T-cell (primary cell): ENCODE measurements at regions not wholly inside any gene's neighbourhood (a gene's known extent, or its start where the extent isn't known, plus 50 kb on each side); places are given as distances from the start of the nearest gene placed in this dataset.

Source experiments
- ATAC-seq, 4 experiments: fragments of 200-7000 bp in 3 of 4; fragments of 150-1000 bp in 1 of 4; cut with Tn5 transposase; replicated peaks in 1 of 4; 1 replicate in 3 of 4; 2 replicates in 1 of 4; pipeline ENCODE4 v1.10.0; 2021; ENCODE audit warnings: moderate library complexity in 3 of 4, mild to moderate bottlenecking in 2 of 4, moderate number of reproducible peaks in 1 of 4
- CTCF ChIA-PET, 2 donors: fragments of 300-600 bp; sonication (Branson Sonifier 250); formaldehyde crosslinking; loops; one replicate each; lab custom pipeline; 2022; ENCODE audit warnings: antibody characterized with exemption in 2 of 2; lab: Charles Lee
- POLR2A ChIA-PET, 2 donors: fragments of 300-600 bp; sonication (Branson Sonifier 250); formaldehyde crosslinking; loops; one replicate each; lab custom pipeline; 2022; ENCODE audit warnings: antibody characterized with exemption in 2 of 2; lab: Charles Lee
- DNase-seq, 35 experiments: peaks; one replicate each; pipeline versions ENCODE4 v3.0.0 to v3.0.0-alpha.2; 2013 to 2023
- H3K27ac ChIP-seq: one replicate; pipeline ENCODE4 v1.5.1; 2013; ENCODE audit warnings: low read length
- H3K27me3 ChIP-seq, 2 experiments: replicated peaks in 1 of 2; 1 replicate in 1 of 2; 2 replicates in 1 of 2; pipeline versions ENCODE4 v1.6.1 to v1.7.0; 2013; ENCODE audit warnings: low read length in 1 of 2, mixed read lengths in 1 of 2; ENCODE audit not compliant: control insufficient read depth in 2 of 2, insufficient read depth in 2 of 2; ENCODE audit errors: extremely low read depth in 1 of 2
- H3K36me3 ChIP-seq, 2 donors: 1 replicate in 1 of 2; 2 replicates in 1 of 2; pipeline versions ENCODE4 v1.6.1 to v1.7.0; 2013; ENCODE audit warnings: low read length in 1 of 2; ENCODE audit not compliant: control insufficient read depth in 2 of 2, insufficient read depth in 1 of 2; ENCODE audit errors: extremely low read depth in 1 of 2
- H3K4me1 ChIP-seq, 2 experiments: 1 replicate in 1 of 2; 2 replicates in 1 of 2; pipeline versions ENCODE4 v1.6.1 to v1.7.0; 2013; ENCODE audit warnings: low read length in 2 of 2, mixed read lengths in 1 of 2; ENCODE audit not compliant: insufficient read depth in 2 of 2, control insufficient read depth in 1 of 2; ENCODE audit errors: extremely low read depth in 1 of 2
- H3K4me3 ChIP-seq, 2 donors: 1 replicate in 1 of 2; 2 replicates in 1 of 2; pipeline versions ENCODE4 v1.5.1 to v1.7.0; 2013; ENCODE audit warnings: mild to moderate bottlenecking in 2 of 2, low read length in 1 of 2, moderate library complexity in 1 of 2; ENCODE audit not compliant: control insufficient read depth in 1 of 2; ENCODE audit errors: extremely low read depth in 1 of 2
- H3K9me3 ChIP-seq: 2 replicates; pipeline ENCODE4 v1.7.0; 2013
- H3K27ac Mint-ChIP-seq, 2 donors: one replicate each; pipeline ENCODE4 v1.8.0; 2020 to 2021; ENCODE audit warnings: mild to moderate bottlenecking in 2 of 2, mixed read lengths in 2 of 2
- H3K27me3 Mint-ChIP-seq, 2 donors: one replicate each; pipeline ENCODE4 v1.8.0; 2021 to 2022; ENCODE audit warnings: mixed read lengths in 2 of 2
- H3K36me3 Mint-ChIP-seq: one replicate; pipeline ENCODE4 v1.8.0; 2021; ENCODE audit warnings: mixed read lengths
- H3K4me1 Mint-ChIP-seq, 3 donors: one replicate each; pipeline ENCODE4 v1.8.0; 2020 to 2022; ENCODE audit warnings: mixed read lengths in 3 of 3, mild to moderate bottlenecking in 1 of 3
- H3K4me3 Mint-ChIP-seq, 3 donors: one replicate each; pipeline ENCODE4 v1.8.0; 2020 to 2022; ENCODE audit warnings: mild to moderate bottlenecking in 3 of 3, mixed read lengths in 3 of 3, moderate library complexity in 3 of 3
- H3K9me3 Mint-ChIP-seq, 3 donors: one replicate each; pipeline ENCODE4 v1.8.0; 2020 to 2022; ENCODE audit warnings: mixed read lengths in 3 of 3
- WGBS: methylation state at CpG from one replicate; pipeline ENCODE4 v1.1.5; 2013; ENCODE audit warnings: missing lambda C conversion rate; ENCODE audit not compliant: insufficient coverage; 5-methylcytosine and 5-hydroxymethylcytosine counted together

GRCh38 chr12:105429511-105429910, 99.0 kb downstream of the C12orf75 start:
- Histone ChIP-seq H3K4me3 (no peak overlapping the region), H3K27me3 (peaks cover 3 to 4% of the 10 kb centered on the region in 2 experiments), H3K36me3 (no peaks in the 10 kb centered on the region), H3K4me1 (no peaks in the 10 kb centered on the region), H3K9me3 (no peaks in the 10 kb centered on the region), H3K27ac (no peak overlapping the region)
- no peak for DNase-seq
- Mint-ChIP-seq H3K27ac (no peak overlapping the region), H3K9me3 (no peaks in the 10 kb centered on the region), H3K36me3 (no peaks in the 10 kb centered on the region), H3K27me3 (peaks cover 12 to 17% of the 10 kb centered on the region in 2 donors), H3K4me1 (no peaks in the 10 kb centered on the region), H3K4me3 (no peak overlapping the region)
- ATAC-seq = no peak
- WGBS = no CpG with 5 or more reads among the region's 1 CpG
- CTCF ChIA-PET = no interaction called here
- POLR2A ChIA-PET = no interaction called here

- H3K9me3 ChIP-seq = no peaks in the 10 kb centered on the region
- ATAC-seq = no peak
- H3K27ac ChIP-seq = no peak overlapping the region
- POLR2A ChIA-PET = no interaction called here
- Mint-ChIP-seq H3K36me3 (no peaks in the 10 kb centered on the region), H3K4me3 (no peak overlapping the region), H3K27ac (no peak overlapping the region), H3K4me1 (no peaks in the 10 kb centered on the region), H3K9me3 (no peaks in the 10 kb centered on the region), H3K27me3 (peaks cover 22 to 28% of the 10 kb centered on the region in 2 donors)
- H3K4me1 ChIP-seq = no peaks in the 10 kb centered on the region
- no peaks in the 10 kb centered on the region for H3K36me3 ChIP-seq
- no CpG with 5 or more reads among the region's 2 CpGs for WGBS
- DNase-seq = no peak
- H3K27me3 ChIP-seq = peaks cover 3 to 4% of the 10 kb centered on the region in 2 experiments
- H3K4me3 ChIP-seq = no peak overlapping the region
- CTCF ChIA-PET = no interaction called here
Measured at GRCh38 chr12:105431537-105432100, 101.1 kb downstream of the C12orf75 start.

GRCh38 chr12:105433804-105434203, 103.3 kb downstream of the C12orf75 start:
- Histone ChIP-seq H3K36me3 (no peaks in the 10 kb centered on the region), H3K27ac (no peak overlapping the region), H3K4me1 (no peaks in the 10 kb centered on the region), H3K27me3 (peaks cover 0 to 4% of the 10 kb centered on the region in 2 experiments), H3K9me3 (no peaks in the 10 kb centered on the region), H3K4me3 (no peak overlapping the region)
- Mint-ChIP-seq H3K27ac (no peak overlapping the region), H3K9me3 (no peaks in the 10 kb centered on the region), H3K4me1 (no peaks in the 10 kb centered on the region), H3K36me3 (no peaks in the 10 kb centered on the region), H3K27me3 (peaks cover 22 to 26% of the 10 kb centered on the region in 2 donors), H3K4me3 (no peak overlapping the region)
- no peak for DNase-seq
- CTCF ChIA-PET = no interaction called here
- POLR2A ChIA-PET = no interaction called here
- ATAC-seq = no peak

GRCh38 chr12:105436636-105437035, 106.1 kb downstream of the C12orf75 start:
- Mint-ChIP-seq H3K4me1 (no peaks in the 10 kb centered on the region), H3K27me3 (peaks cover 22 to 24% of the 10 kb centered on the region in 2 donors), H3K4me3 (no peak overlapping the region), H3K36me3 (no peaks in the 10 kb centered on the region), H3K27ac (no peak overlapping the region), H3K9me3 (peaks cover 5 to 7% (median 6%) of the 10 kb centered on the region in 3 donors)
- no peaks in the 10 kb centered on the region for H3K4me1 ChIP-seq
- H3K27ac ChIP-seq = no peak overlapping the region
- ChIA-PET CTCF (no interaction called here), POLR2A (no interaction called here)
- peaks cover 0 to 4% of the 10 kb centered on the region in 2 experiments for H3K27me3 ChIP-seq
- ATAC-seq (no peak), DNase-seq (no peak)
- H3K9me3 ChIP-seq = no peaks in the 10 kb centered on the region
- H3K4me3 ChIP-seq = no peak overlapping the region
- H3K36me3 ChIP-seq = no peaks in the 10 kb centered on the region
- 93% methylated on average over 1 of the region's 1 CpG for WGBS

- CTCF ChIA-PET = no interaction called here
Measured at GRCh38 chr12:105440037-105440664, 109.7 kb downstream of the C12orf75 start.

GRCh38 chr12:105443802-105444652, 113.5 kb downstream of the C12orf75 start:
- no peaks in the 10 kb centered on the region for H3K36me3 ChIP-seq
- peaks cover 5 to 7% of the 10 kb centered on the region in 2 experiments for H3K27me3 ChIP-seq
- H3K27ac ChIP-seq = no peak overlapping the region
- Mint-ChIP-seq H3K36me3 (no peaks in the 10 kb centered on the region), H3K27me3 (peaks cover 24 to 27% of the 10 kb centered on the region in 2 donors), H3K4me3 (no peak overlapping the region), H3K4me1 (no peaks in the 10 kb centered on the region), H3K27ac (no peak overlapping the region), H3K9me3 (peaks cover 5 to 7% (median 6%) of the 10 kb centered on the region in 3 donors)
- no peaks in the 10 kb centered on the region for H3K4me1 ChIP-seq
- 97% methylated on average over 13 of the region's 18 CpGs for WGBS
- no peaks in the 10 kb centered on the region for H3K9me3 ChIP-seq
- no peak overlapping the region for H3K4me3 ChIP-seq
- ChIA-PET POLR2A (interaction anchor here in 1 of 2 donors (0.7 kb wide), 1 partner anchor 19 kb away, joined by 7 read pairs; no protein-coding TSS in a partner anchor), CTCF (no interaction called here)
- DNase-seq = no peak
- no peak for ATAC-seq

More at GRCh38 chr12:105440037-105440664, 109.7 kb downstream of the C12orf75 start:
- H3K27me3 ChIP-seq = peaks cover 5 to 7% of the 10 kb centered on the region in 2 experiments
- no peak overlapping the region for H3K27ac ChIP-seq
- Mint-ChIP-seq H3K36me3 (no peaks in the 10 kb centered on the region), H3K4me3 (no peak overlapping the region), H3K9me3 (peaks cover 5 to 7% (median 6%) of the 10 kb centered on the region in 3 donors), H3K27ac (no peak overlapping the region), H3K4me1 (no peaks in the 10 kb centered on the region), H3K27me3 (peaks cover 29 to 34% of the 10 kb centered on the region in 2 donors)
- no peaks in the 10 kb centered on the region for H3K4me1 ChIP-seq
- no peaks in the 10 kb centered on the region for H3K36me3 ChIP-seq
- ATAC-seq (no peak), DNase-seq (no peak)
- H3K4me3 ChIP-seq = no peak overlapping the region
- POLR2A ChIA-PET = no interaction called here
- no peaks in the 10 kb centered on the region for H3K9me3 ChIP-seq
- no CpG with 5 or more reads among the region's 1 CpG for WGBS
